Astrocyte (in vitro differentiated cells and primary cell): ENCODE measurements at regions not wholly inside any gene's neighbourhood (a gene's known extent, or its start where the extent isn't known, plus 50 kb on each side); places are given as distances from the start of the nearest gene placed in this dataset.

Experiments used
- EZH2 ChIP-seq: IDR thresholded peaks from 2 replicates; pipeline ENCODE4 v1.6.1; 2012; ENCODE audit warnings: mild to moderate bottlenecking, low read length, inconsistent platforms; ENCODE audit not compliant: insufficient read depth
- TF ChIP-seq, protein P1 (sequence below): IDR thresholded peaks from 2 replicates; pipeline ENCODE4 v1.5.1; 2011; ENCODE audit warnings: low read depth, mild to moderate bottlenecking, inconsistent platforms, low read length, moderate library complexity; ENCODE audit not compliant: insufficient read depth

- TF ChIP-seq, protein P1, sequence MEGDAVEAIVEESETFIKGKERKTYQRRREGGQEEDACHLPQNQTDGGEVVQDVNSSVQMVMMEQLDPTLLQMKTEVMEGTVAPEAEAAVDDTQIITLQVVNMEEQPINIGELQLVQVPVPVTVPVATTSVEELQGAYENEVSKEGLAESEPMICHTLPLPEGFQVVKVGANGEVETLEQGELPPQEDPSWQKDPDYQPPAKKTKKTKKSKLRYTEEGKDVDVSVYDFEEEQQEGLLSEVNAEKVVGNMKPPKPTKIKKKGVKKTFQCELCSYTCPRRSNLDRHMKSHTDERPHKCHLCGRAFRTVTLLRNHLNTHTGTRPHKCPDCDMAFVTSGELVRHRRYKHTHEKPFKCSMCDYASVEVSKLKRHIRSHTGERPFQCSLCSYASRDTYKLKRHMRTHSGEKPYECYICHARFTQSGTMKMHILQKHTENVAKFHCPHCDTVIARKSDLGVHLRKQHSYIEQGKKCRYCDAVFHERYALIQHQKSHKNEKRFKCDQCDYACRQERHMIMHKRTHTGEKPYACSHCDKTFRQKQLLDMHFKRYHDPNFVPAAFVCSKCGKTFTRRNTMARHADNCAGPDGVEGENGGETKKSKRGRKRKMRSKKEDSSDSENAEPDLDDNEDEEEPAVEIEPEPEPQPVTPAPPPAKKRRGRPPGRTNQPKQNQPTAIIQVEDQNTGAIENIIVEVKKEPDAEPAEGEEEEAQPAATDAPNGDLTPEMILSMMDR = no peak
- TF ChIP-seq EZH2 = no peak
Measured at GRCh38 chr2:184463102-184463865, 135.0 kb upstream of the ZNF804A start.
